WTC11 (cell line): ENCODE measurements at regions not wholly inside any gene's neighbourhood (a gene's known extent, or its start where the extent isn't known, plus 50 kb on each side); places are given as distances from the start of the nearest gene placed in this dataset.

Experiments
- ATAC-seq: fragments of 200-7000 bp; cut with Tn5 transposase; 2 replicates; pipeline ENCODE4 v1.10.0; 2021; ENCODE audit warnings: mild to moderate bottlenecking, moderate library complexity
- CTCF ChIA-PET: fragments of 300-600 bp; sonication (Branson Sonifier 250); formaldehyde crosslinking; loops from one replicate; lab custom pipeline; 2021; ENCODE audit warnings: antibody characterized with exemption; lab: Charles Lee
- POLR2A ChIA-PET: fragments of 350-600 bp; sonication (Branson Sonifier 250); formaldehyde crosslinking; loops from one replicate; lab custom pipeline; 2021; ENCODE audit warnings: antibody characterized with exemption; lab: Charles Lee
- DNase-seq: peaks from one replicate; pipeline ENCODE4 v3.0.0; 2021; ENCODE audit warnings: low spot score
- H3K27ac Mint-ChIP-seq: 2 replicates; pipeline ENCODE4 v1.8.0; 2021; ENCODE audit warnings: mixed read lengths
- H3K27me3 Mint-ChIP-seq: 2 replicates; pipeline ENCODE4 v1.8.0; 2021; ENCODE audit warnings: low read depth, mild to moderate bottlenecking, moderate library complexity, mixed read lengths
- H3K36me3 Mint-ChIP-seq: 2 replicates; pipeline ENCODE4 v1.8.0; 2021; ENCODE audit warnings: mixed read lengths
- H3K4me1 Mint-ChIP-seq: 2 replicates; pipeline ENCODE4 v1.8.0; 2022; ENCODE audit warnings: mixed read lengths
- H3K4me3 Mint-ChIP-seq: 2 replicates; pipeline ENCODE4 v1.8.0; 2021; ENCODE audit warnings: mild to moderate bottlenecking, moderate library complexity, mixed read lengths
- H3K9me3 Mint-ChIP-seq: 2 replicates; pipeline ENCODE4 v1.8.0; 2021; ENCODE audit warnings: mixed read lengths
- CREM ChIP-seq: sonication (generic); formaldehyde crosslinking; IDR thresholded peaks from 2 replicates; pipeline ENCODE4 v1.8.1; 2022; ENCODE audit warnings: mild to moderate bottlenecking, missing genetic modification reagents, moderate library complexity
- ELF4 ChIP-seq: sonication (generic); formaldehyde crosslinking; IDR thresholded peaks from 2 replicates; pipeline ENCODE4 v1.8.1; 2022; ENCODE audit warnings: low read depth, mild to moderate bottlenecking, moderate library complexity, missing genetic modification reagents
- FOXJ3 ChIP-seq: sonication (generic); formaldehyde crosslinking; IDR thresholded peaks from 2 replicates; pipeline ENCODE4 v1.9.0; 2021; ENCODE audit warnings: missing genetic modification reagents, mild to moderate bottlenecking, borderline replicate concordance
- IRF2 ChIP-seq: sonication (generic); formaldehyde crosslinking; IDR thresholded peaks from 2 replicates; pipeline ENCODE4 v1.8.0; 2022; ENCODE audit warnings: low read depth, missing genetic modification reagents, borderline replicate concordance
- NFATC4 ChIP-seq: fragments of 250-450 bp; sonication (Bioruptor Pico); IDR thresholded peaks from 2 replicates; pipeline ENCODE4 v1.9.0; 2021; ENCODE audit warnings: mild to moderate bottlenecking
- NFE2L1 ChIP-seq: sonication (generic); formaldehyde crosslinking; IDR thresholded peaks from 2 replicates; pipeline ENCODE4 v1.8.1; 2023; ENCODE audit warnings: missing genetic modification reagents
- OVOL2 ChIP-seq: fragments of 250-450 bp; sonication (Bioruptor Pico); IDR thresholded peaks from 2 replicates; pipeline ENCODE4 v1.9.0; 2021; ENCODE audit warnings: mild to moderate bottlenecking, borderline replicate concordance
- TEAD1 ChIP-seq: sonication (generic); formaldehyde crosslinking; IDR thresholded peaks from 2 replicates; pipeline ENCODE4 v1.8.0; 2022; ENCODE audit warnings: mild to moderate bottlenecking, missing genetic modification reagents
- ZNF263 ChIP-seq: sonication (generic); formaldehyde crosslinking; IDR thresholded peaks from 2 replicates; pipeline ENCODE4 v1.8.1; 2022; ENCODE audit warnings: low read depth, mild to moderate bottlenecking, moderate library complexity, missing genetic modification reagents
- ZNF416 ChIP-seq: fragments of 250-450 bp; sonication (Bioruptor Pico); IDR thresholded peaks from 2 replicates; pipeline ENCODE4 v1.9.0; 2021; ENCODE audit warnings: mild to moderate bottlenecking, inconsistent platforms
- ZNF671 ChIP-seq: fragments of 250-450 bp; sonication (Bioruptor Pico); IDR thresholded peaks from 2 replicates; pipeline ENCODE4 v1.8.0; 2021; ENCODE audit warnings: mild to moderate bottlenecking
- TF ChIP-seq, protein P1 (sequence below): sonication (generic); formaldehyde crosslinking; IDR thresholded peaks from 2 replicates; pipeline ENCODE4 v1.8.1; 2022; ENCODE audit warnings: mild to moderate bottlenecking, moderate library complexity, missing genetic modification reagents
- TF ChIP-seq, protein P2 (sequence below): fragments of 250-450 bp; sonication (Bioruptor Pico); IDR thresholded peaks from 2 replicates; pipeline ENCODE4 v1.9.0; 2021; ENCODE audit warnings: mild to moderate bottlenecking
- TF ChIP-seq, protein P3 (sequence below): sonication (generic); formaldehyde crosslinking; IDR thresholded peaks from 2 replicates; pipeline ENCODE4 v1.8.0; 2023; ENCODE audit warnings: missing genetic modification reagents
- TF ChIP-seq, protein P4 (sequence below): sonication (generic); formaldehyde crosslinking; IDR thresholded peaks from 2 replicates; pipeline ENCODE4 v1.8.0; 2023; ENCODE audit warnings: missing genetic modification reagents, mild to moderate bottlenecking, borderline replicate concordance
- TF ChIP-seq, protein P5 (sequence below): sonication (generic); formaldehyde crosslinking; IDR thresholded peaks from 2 replicates; pipeline ENCODE4 v1.8.1; 2023; ENCODE audit warnings: mild to moderate bottlenecking, missing genetic modification reagents
- TF ChIP-seq, protein P6 (sequence below): fragments of 250-450 bp; sonication (Bioruptor Pico); conservative IDR thresholded peaks from 2 replicates; pipeline ENCODE4 v1.9.0; 2021; ENCODE audit warnings: mild to moderate bottlenecking
- TF ChIP-seq, protein P7 (sequence below): sonication (generic); formaldehyde crosslinking; IDR thresholded peaks from 2 replicates; pipeline ENCODE4 v1.8.1; 2023; ENCODE audit warnings: mild to moderate bottlenecking, missing genetic modification reagents, moderate library complexity

DNA sequence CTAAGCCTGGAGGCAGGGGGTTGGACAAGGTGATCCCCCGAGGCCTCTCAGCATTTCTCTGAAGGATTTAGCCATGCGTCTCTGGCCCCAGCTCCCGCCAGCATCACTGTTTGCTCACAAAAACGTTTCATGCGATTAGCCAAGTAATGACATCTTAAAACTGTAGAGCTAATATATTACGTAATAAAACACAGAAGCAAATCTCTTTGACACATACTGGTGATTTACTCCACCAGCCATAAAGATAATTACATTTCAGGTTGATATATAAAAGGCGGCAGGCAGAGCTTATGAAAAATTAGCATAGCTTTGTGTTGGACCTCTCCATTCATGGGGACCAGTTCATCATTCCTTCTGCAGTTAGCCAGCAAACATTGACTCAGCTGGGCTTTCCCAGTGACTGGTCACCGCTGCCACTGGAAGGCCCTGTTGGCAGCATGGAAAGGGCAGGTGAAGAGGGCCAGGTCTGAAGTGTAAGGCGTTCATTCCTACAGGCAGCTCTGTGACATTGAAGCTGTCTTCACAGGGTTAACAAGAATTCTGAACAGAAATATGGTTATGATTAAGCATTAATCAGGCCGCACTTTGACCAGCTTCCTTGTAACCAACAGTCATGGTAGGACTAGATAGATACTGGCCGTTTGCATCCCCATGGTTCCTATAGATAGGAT is 150.3 kb downstream of the NECTIN1 start:
- DNase-seq = no peak
- Mint-ChIP-seq H3K9me3 (peaks cover 21% of the 10 kb centered on the region), H3K27me3 (peaks cover 15% of the 10 kb centered on the region), H3K4me1 (peaks cover 7% of the 10 kb centered on the region), H3K4me3 (no peak overlapping the region), H3K36me3 (peaks cover 15% of the 10 kb centered on the region), H3K27ac (no peak overlapping the region)
- TF ChIP-seq, protein P1, sequence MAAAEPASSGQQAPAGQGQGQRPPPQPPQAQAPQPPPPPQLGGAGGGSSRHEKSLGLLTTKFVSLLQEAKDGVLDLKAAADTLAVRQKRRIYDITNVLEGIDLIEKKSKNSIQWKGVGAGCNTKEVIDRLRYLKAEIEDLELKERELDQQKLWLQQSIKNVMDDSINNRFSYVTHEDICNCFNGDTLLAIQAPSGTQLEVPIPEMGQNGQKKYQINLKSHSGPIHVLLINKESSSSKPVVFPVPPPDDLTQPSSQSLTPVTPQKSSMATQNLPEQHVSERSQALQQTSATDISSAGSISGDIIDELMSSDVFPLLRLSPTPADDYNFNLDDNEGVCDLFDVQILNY (CRISPR knock-in tag) = no peak
- TF ChIP-seq ZNF263 (CRISPR knock-in tag) (no peak), OVOL2 (CRISPR knock-in tag) (no peak), CREM (CRISPR knock-in tag) (no peak), NFATC4 (CRISPR knock-in tag) (no peak), ZNF416 (no peak), ELF4 (CRISPR knock-in tag) (no peak), FOXJ3 (CRISPR knock-in tag) (no peak), ZNF671 (CRISPR knock-in tag) (no peak), IRF2 (CRISPR knock-in tag) (no peak), TEAD1 (CRISPR knock-in tag) (no peak), NFE2L1 (CRISPR knock-in tag) (no peak)
- TF ChIP-seq, protein P2, sequence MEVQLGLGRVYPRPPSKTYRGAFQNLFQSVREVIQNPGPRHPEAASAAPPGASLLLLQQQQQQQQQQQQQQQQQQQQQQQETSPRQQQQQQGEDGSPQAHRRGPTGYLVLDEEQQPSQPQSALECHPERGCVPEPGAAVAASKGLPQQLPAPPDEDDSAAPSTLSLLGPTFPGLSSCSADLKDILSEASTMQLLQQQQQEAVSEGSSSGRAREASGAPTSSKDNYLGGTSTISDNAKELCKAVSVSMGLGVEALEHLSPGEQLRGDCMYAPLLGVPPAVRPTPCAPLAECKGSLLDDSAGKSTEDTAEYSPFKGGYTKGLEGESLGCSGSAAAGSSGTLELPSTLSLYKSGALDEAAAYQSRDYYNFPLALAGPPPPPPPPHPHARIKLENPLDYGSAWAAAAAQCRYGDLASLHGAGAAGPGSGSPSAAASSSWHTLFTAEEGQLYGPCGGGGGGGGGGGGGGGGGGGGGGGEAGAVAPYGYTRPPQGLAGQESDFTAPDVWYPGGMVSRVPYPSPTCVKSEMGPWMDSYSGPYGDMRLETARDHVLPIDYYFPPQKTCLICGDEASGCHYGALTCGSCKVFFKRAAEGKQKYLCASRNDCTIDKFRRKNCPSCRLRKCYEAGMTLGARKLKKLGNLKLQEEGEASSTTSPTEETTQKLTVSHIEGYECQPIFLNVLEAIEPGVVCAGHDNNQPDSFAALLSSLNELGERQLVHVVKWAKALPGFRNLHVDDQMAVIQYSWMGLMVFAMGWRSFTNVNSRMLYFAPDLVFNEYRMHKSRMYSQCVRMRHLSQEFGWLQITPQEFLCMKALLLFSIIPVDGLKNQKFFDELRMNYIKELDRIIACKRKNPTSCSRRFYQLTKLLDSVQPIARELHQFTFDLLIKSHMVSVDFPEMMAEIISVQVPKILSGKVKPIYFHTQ (CRISPR knock-in tag) = no peak
- TF ChIP-seq, protein P3, sequence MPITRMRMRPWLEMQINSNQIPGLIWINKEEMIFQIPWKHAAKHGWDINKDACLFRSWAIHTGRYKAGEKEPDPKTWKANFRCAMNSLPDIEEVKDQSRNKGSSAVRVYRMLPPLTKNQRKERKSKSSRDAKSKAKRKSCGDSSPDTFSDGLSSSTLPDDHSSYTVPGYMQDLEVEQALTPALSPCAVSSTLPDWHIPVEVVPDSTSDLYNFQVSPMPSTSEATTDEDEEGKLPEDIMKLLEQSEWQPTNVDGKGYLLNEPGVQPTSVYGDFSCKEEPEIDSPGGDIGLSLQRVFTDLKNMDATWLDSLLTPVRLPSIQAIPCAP = no peak
- TF ChIP-seq, protein P4, sequence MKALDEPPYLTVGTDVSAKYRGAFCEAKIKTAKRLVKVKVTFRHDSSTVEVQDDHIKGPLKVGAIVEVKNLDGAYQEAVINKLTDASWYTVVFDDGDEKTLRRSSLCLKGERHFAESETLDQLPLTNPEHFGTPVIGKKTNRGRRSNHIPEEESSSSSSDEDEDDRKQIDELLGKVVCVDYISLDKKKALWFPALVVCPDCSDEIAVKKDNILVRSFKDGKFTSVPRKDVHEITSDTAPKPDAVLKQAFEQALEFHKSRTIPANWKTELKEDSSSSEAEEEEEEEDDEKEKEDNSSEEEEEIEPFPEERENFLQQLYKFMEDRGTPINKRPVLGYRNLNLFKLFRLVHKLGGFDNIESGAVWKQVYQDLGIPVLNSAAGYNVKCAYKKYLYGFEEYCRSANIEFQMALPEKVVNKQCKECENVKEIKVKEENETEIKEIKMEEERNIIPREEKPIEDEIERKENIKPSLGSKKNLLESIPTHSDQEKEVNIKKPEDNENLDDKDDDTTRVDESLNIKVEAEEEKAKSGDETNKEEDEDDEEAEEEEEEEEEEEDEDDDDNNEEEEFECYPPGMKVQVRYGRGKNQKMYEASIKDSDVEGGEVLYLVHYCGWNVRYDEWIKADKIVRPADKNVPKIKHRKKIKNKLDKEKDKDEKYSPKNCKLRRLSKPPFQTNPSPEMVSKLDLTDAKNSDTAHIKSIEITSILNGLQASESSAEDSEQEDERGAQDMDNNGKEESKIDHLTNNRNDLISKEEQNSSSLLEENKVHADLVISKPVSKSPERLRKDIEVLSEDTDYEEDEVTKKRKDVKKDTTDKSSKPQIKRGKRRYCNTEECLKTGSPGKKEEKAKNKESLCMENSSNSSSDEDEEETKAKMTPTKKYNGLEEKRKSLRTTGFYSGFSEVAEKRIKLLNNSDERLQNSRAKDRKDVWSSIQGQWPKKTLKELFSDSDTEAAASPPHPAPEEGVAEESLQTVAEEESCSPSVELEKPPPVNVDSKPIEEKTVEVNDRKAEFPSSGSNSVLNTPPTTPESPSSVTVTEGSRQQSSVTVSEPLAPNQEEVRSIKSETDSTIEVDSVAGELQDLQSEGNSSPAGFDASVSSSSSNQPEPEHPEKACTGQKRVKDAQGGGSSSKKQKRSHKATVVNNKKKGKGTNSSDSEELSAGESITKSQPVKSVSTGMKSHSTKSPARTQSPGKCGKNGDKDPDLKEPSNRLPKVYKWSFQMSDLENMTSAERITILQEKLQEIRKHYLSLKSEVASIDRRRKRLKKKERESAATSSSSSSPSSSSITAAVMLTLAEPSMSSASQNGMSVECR (CRISPR knock-in tag) = no peak
- TF ChIP-seq, protein P5, sequence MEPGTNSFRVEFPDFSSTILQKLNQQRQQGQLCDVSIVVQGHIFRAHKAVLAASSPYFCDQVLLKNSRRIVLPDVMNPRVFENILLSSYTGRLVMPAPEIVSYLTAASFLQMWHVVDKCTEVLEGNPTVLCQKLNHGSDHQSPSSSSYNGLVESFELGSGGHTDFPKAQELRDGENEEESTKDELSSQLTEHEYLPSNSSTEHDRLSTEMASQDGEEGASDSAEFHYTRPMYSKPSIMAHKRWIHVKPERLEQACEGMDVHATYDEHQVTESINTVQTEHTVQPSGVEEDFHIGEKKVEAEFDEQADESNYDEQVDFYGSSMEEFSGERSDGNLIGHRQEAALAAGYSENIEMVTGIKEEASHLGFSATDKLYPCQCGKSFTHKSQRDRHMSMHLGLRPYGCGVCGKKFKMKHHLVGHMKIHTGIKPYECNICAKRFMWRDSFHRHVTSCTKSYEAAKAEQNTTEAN (CRISPR knock-in tag) = no peak
- TF ChIP-seq, protein P6, sequence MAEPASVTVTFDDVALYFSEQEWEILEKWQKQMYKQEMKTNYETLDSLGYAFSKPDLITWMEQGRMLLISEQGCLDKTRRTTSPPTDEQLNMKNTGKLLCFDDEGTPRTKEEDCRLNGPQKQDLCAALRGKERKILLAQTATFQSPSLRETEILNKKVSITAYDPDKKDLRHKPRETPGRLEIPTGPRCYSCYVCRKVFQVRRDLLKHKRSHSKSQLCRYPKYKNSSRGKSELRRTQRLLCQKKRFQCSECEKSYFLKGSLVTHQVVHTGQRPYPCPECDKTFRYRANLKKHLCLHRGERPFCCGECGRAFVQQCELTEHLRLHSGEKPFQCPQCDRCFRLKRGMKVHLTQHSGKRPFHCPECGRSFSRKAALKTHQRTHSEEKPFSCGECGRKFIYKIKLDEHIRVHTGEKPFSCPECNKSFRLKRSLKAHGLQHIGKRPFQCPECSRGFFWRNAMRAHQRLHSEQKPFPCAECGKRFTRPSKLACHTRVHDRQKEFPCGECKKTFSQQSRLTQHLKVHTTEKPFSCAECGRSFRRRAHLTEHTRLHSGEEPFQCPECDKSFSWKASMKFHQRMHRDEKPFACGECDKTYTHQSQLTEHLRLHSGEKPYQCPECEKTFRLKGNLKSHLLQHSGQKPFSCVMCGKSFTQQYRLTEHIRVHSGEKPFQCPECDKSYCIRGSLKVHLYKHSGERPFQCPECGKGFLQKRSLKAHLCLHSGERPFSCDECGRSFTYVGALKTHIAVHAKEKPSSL (CRISPR knock-in tag) = no peak
- TF ChIP-seq, protein P7, sequence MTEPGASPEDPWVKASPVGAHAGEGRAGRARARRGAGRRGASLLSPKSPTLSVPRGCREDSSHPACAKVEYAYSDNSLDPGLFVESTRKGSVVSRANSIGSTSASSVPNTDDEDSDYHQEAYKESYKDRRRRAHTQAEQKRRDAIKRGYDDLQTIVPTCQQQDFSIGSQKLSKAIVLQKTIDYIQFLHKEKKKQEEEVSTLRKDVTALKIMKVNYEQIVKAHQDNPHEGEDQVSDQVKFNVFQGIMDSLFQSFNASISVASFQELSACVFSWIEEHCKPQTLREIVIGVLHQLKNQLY = no peak
- no peak for ATAC-seq
- ChIA-PET CTCF (interaction anchor here (0.6 to 1.2 kb wide), 2 partner anchors 24 to 649 kb away, joined by 3 to 5 read pairs; no protein-coding TSS in a partner anchor), POLR2A (no interaction called here)
